HCT116 (cell line): ENCODE measurements at regions not wholly inside any gene's neighbourhood (a gene's known extent, or its start where the extent isn't known, plus 50 kb on each side); places are given as distances from the start of the nearest gene placed in this dataset.

ENCODE experiments used
- ATAC-seq: fragments of 200-7000 bp; cut with Tn5 transposase; 2 replicates; pipeline ENCODE4 v1.9.1; 2020; ENCODE audit warnings: mild to moderate bottlenecking, moderate library complexity
- BruUV-seq: library from RNA; stranded (reverse); fragments of 400-500 nt; replicated peaks from 2 replicates; lab custom pipeline; 2021; lab: Mats Ljungman, UMichigan
- CTCF ChIA-PET: fragments of 300-600 bp; sonication (Branson Sonifier 250); formaldehyde crosslinking; loops from one replicate; lab custom pipeline; 2021; ENCODE audit warnings: antibody characterized with exemption; lab: Charles Lee
- POLR2A ChIA-PET: fragments of 300-600, 350-600 bp; sonication (Branson Sonifier 250); formaldehyde crosslinking; loops from one replicate; lab custom pipeline; 2021; ENCODE audit warnings: antibody characterized with exemption; lab: Charles Lee
- RAD21 ChIA-PET, 2 experiments: fragments of 300-600 bp; sonication (Branson Sonifier 250); formaldehyde crosslinking; loops; one replicate each; lab custom pipeline; 2023; ENCODE audit warnings: low total read pairs in 2 of 2; ENCODE audit not compliant: uncharacterized antibody in 2 of 2, unreplicated experiment in 2 of 2, low non-redundant PET in 1 of 2; lab: Charles Lee
- DNase-seq: peaks from one replicate; pipeline ENCODE4 v3.0.0-alpha.2; 2010; ENCODE audit warnings: low read depth, low spot score
- H2AFZ ChIP-seq: fragments of 200-600 bp; shearing (Covaris generic), sonication (generic); 2 replicates; pipeline ENCODE4 v1.6.1; 2017; ENCODE audit warnings: low read depth, mixed run types, mixed read lengths, antibody characterized with exemption, low read length; ENCODE audit not compliant: poor library complexity, severe bottlenecking
- H3K27ac ChIP-seq: 2 replicates; pipeline ENCODE4 v1.5.1; 2012; ENCODE audit warnings: low read depth, low read length
- H3K27me3 ChIP-seq: fragments of 200-600 bp; sonication (generic); 2 replicates; pipeline ENCODE4 v1.6.1; 2016; ENCODE audit warnings: mixed run types, low read length, mixed read lengths; ENCODE audit not compliant: insufficient read depth
- H3K36me3 ChIP-seq, 2 experiments: fragments of 200-500 bp in 1 of 2; fragments of 200-600 bp in 1 of 2; sonication (Bioruptor generic) in 1 of 2; sonication (generic) in 1 of 2; 2 replicates each; pipeline versions ENCODE4 v1.5.1 to v1.6.1; 2014 to 2016; ENCODE audit warnings: low read length in 2 of 2, inconsistent platforms in 1 of 2, mixed read lengths in 1 of 2, mixed run types in 1 of 2; ENCODE audit not compliant: insufficient read depth in 2 of 2, control insufficient read depth in 1 of 2
- H3K4me1 ChIP-seq, 2 experiments: fragments of 200-600 bp in 1 of 2; sonication (generic) in 1 of 2; 2 replicates each; pipeline versions ENCODE4 v1.5.1 to v1.6.1; 2012 to 2017; ENCODE audit warnings: low read length in 2 of 2, inconsistent platforms in 1 of 2, mild to moderate bottlenecking in 1 of 2, mixed read lengths in 1 of 2, mixed run types in 1 of 2, moderate library complexity in 1 of 2; ENCODE audit not compliant: insufficient read depth in 2 of 2, control insufficient read depth in 1 of 2
- H3K4me2 ChIP-seq: fragments of 200-600 bp; sonication (generic); 2 replicates; pipeline ENCODE4 v1.6.1; 2017; ENCODE audit warnings: mixed run types, low read length, mixed read lengths
- H3K4me3 ChIP-seq, 2 experiments: fragments of 200-600 bp in 1 of 2; sonication (generic) in 1 of 2; replicated peaks in 1 of 2; 2 replicates each; pipeline ENCODE4 v1.5.1; 2011 to 2016; ENCODE audit warnings: low read length in 2 of 2, control low read depth in 1 of 2, low read depth in 1 of 2, mild to moderate bottlenecking in 1 of 2, mixed read lengths in 1 of 2, mixed run types in 1 of 2
- H3K79me2 ChIP-seq: fragments of 200-600 bp; sonication (generic); 2 replicates; pipeline ENCODE4 v1.6.1; 2017; ENCODE audit warnings: mild to moderate bottlenecking, mixed run types, low read length, moderate library complexity, mixed read lengths; ENCODE audit not compliant: insufficient read depth
- H3K9ac ChIP-seq: fragments of 200-600 bp; sonication (generic); 2 replicates; pipeline ENCODE4 v1.6.1; 2016; ENCODE audit warnings: low read length, mixed read lengths
- H3K9me2 ChIP-seq: fragments of 200-600 bp; sonication (generic), shearing (Covaris generic); 2 replicates; pipeline ENCODE4 v1.6.1; 2017; ENCODE audit warnings: mixed run types, mild to moderate bottlenecking, moderate library complexity; ENCODE audit not compliant: insufficient read depth
- H3K9me3 ChIP-seq, 2 experiments: fragments of 200-500 bp in 1 of 2; fragments of 200-600 bp in 1 of 2; sonication (Bioruptor generic) in 1 of 2; sonication (generic) in 1 of 2; 2 replicates each; pipeline ENCODE4 v1.6.1; 2014 to 2017; ENCODE audit warnings: low read length in 2 of 2, mixed read lengths in 2 of 2, inconsistent platforms in 1 of 2, low read depth in 1 of 2, mild to moderate bottlenecking in 1 of 2, mixed run types in 1 of 2, moderate library complexity in 1 of 2; ENCODE audit not compliant: control insufficient read depth in 1 of 2, insufficient read depth in 1 of 2
- H4K20me1 ChIP-seq: fragments of 200-600 bp; sonication (generic), shearing (Covaris generic); 2 replicates; pipeline ENCODE4 v1.6.1; 2017; ENCODE audit warnings: mixed run types, mild to moderate bottlenecking, moderate library complexity; ENCODE audit not compliant: insufficient read depth
- CBX3 ChIP-seq: IDR thresholded peaks from 2 replicates; pipeline ENCODE4 v1.6.1; 2012; ENCODE audit warnings: low read depth
- CEBPB ChIP-seq: IDR thresholded peaks from 2 replicates; pipeline ENCODE4 v1.6.1; 2012; ENCODE audit warnings: low read depth
- CTCF ChIP-seq, 3 experiments: fragments of 200-600 bp in 1 of 3; sonication (generic) in 1 of 3; IDR thresholded peaks in 2 of 3; conservative IDR thresholded peaks in 1 of 3; 2 replicates each; pipeline ENCODE4 v1.5.1; 2012 to 2017; ENCODE audit warnings: low read depth in 2 of 3, low read length in 2 of 3, antibody characterized with exemption in 1 of 3, borderline replicate concordance in 1 of 3, control low read depth in 1 of 3, mild to moderate bottlenecking in 1 of 3, mixed read lengths in 1 of 3, mixed run types in 1 of 3, moderate library complexity in 1 of 3; ENCODE audit not compliant: insufficient read depth in 1 of 3
- ELF1 ChIP-seq: IDR thresholded peaks from 2 replicates; pipeline ENCODE4 v1.6.1; 2012; ENCODE audit warnings: low read depth, borderline replicate concordance
- EZH2phosphoT487 ChIP-seq: fragments of 200-600 bp; IDR thresholded peaks from 2 replicates; pipeline ENCODE4 v1.6.1; 2018; ENCODE audit warnings: antibody characterized with exemption, borderline replicate concordance
- JUND ChIP-seq: IDR thresholded peaks from 2 replicates; pipeline ENCODE4 v1.6.1; 2012
- POLR2A ChIP-seq: IDR thresholded peaks from 2 replicates; pipeline ENCODE4 v1.7.0; 2011; ENCODE audit warnings: borderline replicate concordance; ENCODE audit not compliant: insufficient read depth, insufficient read length; ENCODE audit errors: extremely low read depth
- POLR2AphosphoS5 ChIP-seq: IDR thresholded peaks from 2 replicates; pipeline ENCODE4 v1.6.1; 2011; ENCODE audit warnings: mild to moderate bottlenecking, low read depth, low read length, moderate library complexity
- SIN3A ChIP-seq: IDR thresholded peaks from 2 replicates; pipeline ENCODE4 v1.6.1; 2012; ENCODE audit warnings: low read depth
- SP1 ChIP-seq: IDR thresholded peaks from 2 replicates; pipeline ENCODE4 v1.6.1; 2012; ENCODE audit warnings: low read depth
- ZBTB33 ChIP-seq: IDR thresholded peaks from 2 replicates; pipeline ENCODE4 v1.6.1; 2011; ENCODE audit warnings: mild to moderate bottlenecking, low read length, moderate library complexity; ENCODE audit not compliant: insufficient replicate concordance; ENCODE audit errors: extremely low read depth
- ZFX ChIP-seq: fragments of 450-650 bp; IDR thresholded peaks from 2 replicates; pipeline ENCODE4 v1.6.1; 2017
- intact Hi-C: fragments of 100-400 bp; cut with micrococcal nuclease; formaldehyde crosslinking; loops from 2 replicates; pipeline ENCODE4 v1.10.0; 2022

- Histone ChIP-seq H3K4me3 (no peak overlapping the region), H3K9ac (no peak overlapping the region), H3K27me3 (no peaks in the 10 kb centered on the region), H2AFZ (no peak overlapping the region)
- BruUV-seq = no TSS peak
- ChIA-PET POLR2A (no interaction called here), CTCF (no interaction called here)
- DNase-seq = no peak
- TF ChIP-seq POLR2AphosphoS5 (no peak), ELF1 (no peak), CEBPB (no peak), POLR2A (no peak), ZFX (no peak), JUND (no peak), EZH2phosphoT487 (no peak), ZBTB33 (no peak), SIN3A (no peak), CBX3 (no peak), CTCF (IDR thresholded peaks at IDR 0.05 in 2 of 3, conservative IDR thresholded peaks at IDR 0.05 in 1 of 3; ENCODE audit: borderline replicate concordance in 1 of 3, insufficient read depth in 1 of 3, low read depth in 2 of 3, low read length in 2 of 3) (no peak), SP1 (no peak)
- TF ChIP-seq, all 23 proteins: peak for 0
- H4K20me1 ChIP-seq = no peaks in the 10 kb centered on the region
- intact Hi-C loops = no loop called here
- H3K9me3 ChIP-seq = no peaks in the 10 kb centered on the region
- H3K4me2 ChIP-seq = no peak overlapping the region
- RAD21 ChIA-PET = no interaction called here
- H3K79me2 ChIP-seq = no peaks in the 10 kb centered on the region
- ATAC-seq = no peak
- no peak overlapping the region for H3K27ac ChIP-seq
- no peaks in the 10 kb centered on the region; the same call in 1 of the 2 replicates for H3K9me2 ChIP-seq
- H3K4me1 ChIP-seq = no peaks in the 10 kb centered on the region
- H3K36me3 ChIP-seq = no peaks in the 10 kb centered on the region
Measured at GRCh38 chr10:3579845-3580244, 205.2 kb downstream of the KLF6 start.
